ENCODE measurements at regions not wholly inside any gene's neighbourhood (a gene's known extent, or its start where the extent isn't known, plus 50 kb on each side); places are given as distances from the start of the nearest gene placed in this dataset.

DNA sequence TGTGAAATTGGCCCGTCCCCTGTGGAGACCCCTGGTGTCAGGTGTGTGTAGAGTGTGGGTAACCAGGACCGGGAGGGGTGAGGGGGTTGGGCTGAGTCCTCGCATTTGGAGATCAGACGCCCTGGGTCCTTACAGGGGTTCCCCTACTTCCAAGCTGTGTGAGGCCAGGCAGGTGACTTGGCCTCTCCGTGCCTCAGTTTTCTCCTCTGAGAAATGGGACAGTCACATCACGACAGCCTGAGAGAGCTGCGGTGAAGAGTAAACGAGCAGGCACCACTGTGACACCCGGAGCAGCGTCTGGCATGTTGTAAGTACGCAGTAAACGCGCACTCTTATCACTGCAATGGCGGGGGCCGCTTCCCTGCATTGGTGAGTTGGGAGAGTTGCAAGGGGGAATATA is 152.5 kb upstream of the CIBAR2 start:
- TF ChIP-seq POLR2AphosphoS5 (IDR thresholded peaks at IDR 0.05; ENCODE audit: insufficient read depth in 1 of 2, low read depth in 1 of 2) = no peak
- TF ChIP-seq, protein P1, sequence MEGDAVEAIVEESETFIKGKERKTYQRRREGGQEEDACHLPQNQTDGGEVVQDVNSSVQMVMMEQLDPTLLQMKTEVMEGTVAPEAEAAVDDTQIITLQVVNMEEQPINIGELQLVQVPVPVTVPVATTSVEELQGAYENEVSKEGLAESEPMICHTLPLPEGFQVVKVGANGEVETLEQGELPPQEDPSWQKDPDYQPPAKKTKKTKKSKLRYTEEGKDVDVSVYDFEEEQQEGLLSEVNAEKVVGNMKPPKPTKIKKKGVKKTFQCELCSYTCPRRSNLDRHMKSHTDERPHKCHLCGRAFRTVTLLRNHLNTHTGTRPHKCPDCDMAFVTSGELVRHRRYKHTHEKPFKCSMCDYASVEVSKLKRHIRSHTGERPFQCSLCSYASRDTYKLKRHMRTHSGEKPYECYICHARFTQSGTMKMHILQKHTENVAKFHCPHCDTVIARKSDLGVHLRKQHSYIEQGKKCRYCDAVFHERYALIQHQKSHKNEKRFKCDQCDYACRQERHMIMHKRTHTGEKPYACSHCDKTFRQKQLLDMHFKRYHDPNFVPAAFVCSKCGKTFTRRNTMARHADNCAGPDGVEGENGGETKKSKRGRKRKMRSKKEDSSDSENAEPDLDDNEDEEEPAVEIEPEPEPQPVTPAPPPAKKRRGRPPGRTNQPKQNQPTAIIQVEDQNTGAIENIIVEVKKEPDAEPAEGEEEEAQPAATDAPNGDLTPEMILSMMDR (IDR thresholded peaks at IDR 0.05) = no peak
- no peak for TF ChIP-seq POLR2A (IDR thresholded peaks at IDR 0.05)
- Histone ChIP-seq H3K36me3 (no peaks in the 10 kb centered on the region), H3K4me3 (no peak overlapping the region), H3K9me3 (no peaks in the 10 kb centered on the region), H3K4me1 (no peaks in the 10 kb centered on the region), H3K27me3 (no peaks in the 10 kb centered on the region), H3K27ac (no peak overlapping the region)
- no peak for DNase-seq (ENCODE audit: extremely low spot score in 2 of 2)
- intact Hi-C loops (cut with DNase I) = no loop called here

DNA sequence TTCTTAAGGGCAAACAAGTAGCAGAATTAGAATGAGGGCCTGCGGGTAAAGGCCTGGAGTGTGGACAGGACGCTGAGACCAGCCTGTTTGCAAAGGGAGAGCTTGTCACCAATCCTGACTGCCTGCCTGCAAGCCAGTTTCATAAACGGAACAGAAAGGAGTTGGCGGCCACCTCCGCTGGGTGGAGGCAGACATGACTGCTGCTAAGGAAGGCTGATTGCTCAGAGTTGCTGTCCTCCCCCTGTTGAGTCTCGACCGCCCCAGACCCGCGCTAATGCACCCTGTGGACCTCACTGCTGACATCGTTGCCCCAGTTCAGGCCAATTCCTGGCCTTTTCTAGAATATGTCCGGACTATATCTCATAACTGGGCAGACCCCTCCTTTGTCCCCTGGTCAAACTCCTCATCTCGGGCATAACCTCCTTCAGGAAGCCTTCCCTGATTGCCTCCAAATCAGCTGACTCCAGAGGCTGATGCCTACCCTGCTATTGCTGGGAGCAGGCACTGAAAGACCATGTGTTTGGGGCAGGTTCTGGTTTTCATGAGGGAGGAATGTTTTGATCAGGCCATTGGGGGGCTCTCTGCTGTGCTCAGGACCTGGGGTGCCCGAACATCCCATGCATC is 153.0 kb upstream of the CIBAR2 start:
- Histone ChIP-seq H3K4me3 (no peak overlapping the region), H3K4me1 (no peaks in the 10 kb centered on the region), H3K9me3 (no peaks in the 10 kb centered on the region), H3K27me3 (no peaks in the 10 kb centered on the region), H3K27ac (no peak overlapping the region), H3K36me3 (no peaks in the 10 kb centered on the region)
- DNase-seq (ENCODE audit: extremely low spot score in 2 of 2) = no peak
- TF ChIP-seq POLR2AphosphoS5 (IDR thresholded peaks at IDR 0.05; ENCODE audit: insufficient read depth in 1 of 2, low read depth in 1 of 2) (no peak), POLR2A (IDR thresholded peaks at IDR 0.05) (no peak)
- TF ChIP-seq, protein P1 (IDR thresholded peaks at IDR 0.05) = no peak
- intact Hi-C loops (cut with DNase I) = no loop called here

DNA sequence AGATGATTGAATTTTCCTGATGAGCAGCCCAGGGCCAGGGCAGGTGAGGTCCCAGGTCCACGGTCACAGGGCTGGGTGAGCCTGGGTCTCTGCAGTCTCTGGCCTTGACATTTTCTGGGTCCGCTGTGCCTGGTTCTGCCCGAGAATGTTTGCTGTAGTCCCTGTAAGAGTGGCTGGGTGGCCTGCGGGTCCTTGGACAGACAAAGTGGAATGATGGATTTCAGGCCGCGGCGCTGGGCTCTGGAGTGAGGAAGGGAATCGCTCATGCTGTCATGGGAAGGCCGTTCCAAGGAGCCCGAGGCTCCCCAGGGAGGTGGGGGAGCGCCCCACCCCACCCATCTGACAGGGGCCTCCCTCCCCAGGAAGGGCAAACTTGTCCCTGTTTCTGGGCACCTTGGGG is 153.5 kb upstream of the CIBAR2 start:
- TF ChIP-seq, protein P1 (IDR thresholded peaks at IDR 0.05) = no peak
- TF ChIP-seq POLR2AphosphoS5 (IDR thresholded peaks at IDR 0.05; ENCODE audit: insufficient read depth in 1 of 2, low read depth in 1 of 2) (no peak), POLR2A (IDR thresholded peaks at IDR 0.05) (no peak)
- no peaks in the 10 kb centered on the region for H3K36me3 ChIP-seq

DNA sequence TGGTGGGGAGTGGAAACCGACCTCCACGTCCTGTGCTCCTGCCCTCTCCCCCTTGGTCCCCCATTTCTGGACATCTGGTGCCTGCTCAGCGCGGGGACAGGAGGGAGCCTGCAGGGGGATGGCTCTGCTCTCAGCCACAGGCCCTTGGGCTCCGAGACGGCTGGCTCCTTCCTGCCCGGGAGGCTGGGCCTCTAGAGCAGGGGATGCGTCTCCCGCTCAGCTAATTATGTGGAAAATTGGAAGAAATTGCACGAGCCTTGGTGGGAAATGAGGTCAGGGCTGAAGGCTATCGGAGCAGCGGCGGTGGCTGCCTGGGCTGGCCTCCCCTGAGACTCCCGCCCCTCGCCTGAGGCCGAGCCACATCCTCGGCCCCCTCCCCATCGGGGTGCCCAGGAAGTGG is 154.6 kb upstream of the CIBAR2 start:
- no peak for DNase-seq (ENCODE audit: extremely low spot score in 2 of 2)
- H3K9me3 ChIP-seq = no peaks in the 10 kb centered on the region
- intact Hi-C loops (cut with DNase I) = no loop called here
- H3K27ac ChIP-seq = no peak overlapping the region
- no peaks in the 10 kb centered on the region for H3K27me3 ChIP-seq
- TF ChIP-seq POLR2AphosphoS5 (IDR thresholded peaks at IDR 0.05; ENCODE audit: insufficient read depth in 1 of 2, low read depth in 1 of 2) = no peak
- TF ChIP-seq POLR2A (IDR thresholded peaks at IDR 0.05) = no peak
- TF ChIP-seq, protein P1 (IDR thresholded peaks at IDR 0.05) = no peak
- no peak overlapping the region for H3K4me3 ChIP-seq
- no peaks in the 10 kb centered on the region for H3K36me3 ChIP-seq
- H3K4me1 ChIP-seq = no peaks in the 10 kb centered on the region

More for the DNA sequence above, 153.5 kb upstream of the CIBAR2 start:
- H3K27me3 ChIP-seq = no peaks in the 10 kb centered on the region
- intact Hi-C loops (cut with DNase I) = no loop called here
- H3K4me1 ChIP-seq = no peaks in the 10 kb centered on the region
- H3K9me3 ChIP-seq = no peaks in the 10 kb centered on the region
- no peak overlapping the region for H3K4me3 ChIP-seq
- no peak for DNase-seq (ENCODE audit: extremely low spot score in 2 of 2)
- no peak overlapping the region for H3K27ac ChIP-seq

DNA sequence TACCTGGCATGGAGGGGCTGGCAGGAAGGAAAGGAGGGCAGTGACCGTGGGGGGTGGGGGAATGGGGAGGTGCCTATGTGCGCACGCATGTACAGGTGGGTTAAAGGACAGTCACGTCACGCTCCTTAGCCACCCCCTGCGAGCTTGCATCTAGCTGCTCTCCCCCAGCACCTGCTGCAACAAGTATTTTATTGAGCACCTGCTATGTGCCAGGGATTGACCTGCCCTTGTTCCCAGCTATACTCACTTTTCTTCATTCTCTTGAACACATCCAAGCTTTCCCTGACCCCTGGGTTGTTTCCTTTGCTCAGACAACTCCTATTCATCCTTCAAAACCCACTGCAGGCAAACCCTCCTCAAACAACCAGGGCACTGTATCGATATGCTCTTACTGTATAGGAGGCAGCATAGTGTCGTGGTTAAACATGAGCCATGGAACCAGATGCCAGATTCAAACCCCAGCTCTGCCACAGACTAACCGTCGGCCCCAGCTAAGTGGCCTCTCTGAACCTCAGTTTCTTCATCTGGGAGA is 155.2 kb upstream of the CIBAR2 start:
- no peak for TF ChIP-seq POLR2AphosphoS5 (IDR thresholded peaks at IDR 0.05; ENCODE audit: insufficient read depth in 1 of 2, low read depth in 1 of 2)
- no peak for TF ChIP-seq POLR2A (IDR thresholded peaks at IDR 0.05)
- TF ChIP-seq, protein P1 (IDR thresholded peaks at IDR 0.05) = no peak
- no peaks in the 10 kb centered on the region for H3K27me3 ChIP-seq
- DNase-seq (ENCODE audit: extremely low spot score in 2 of 2) = no peak
- intact Hi-C loops (cut with DNase I) = no loop called here
- H3K27ac ChIP-seq = no peak overlapping the region
- H3K36me3 ChIP-seq = no peaks in the 10 kb centered on the region
- H3K4me1 ChIP-seq = no peaks in the 10 kb centered on the region
- no peak overlapping the region for H3K4me3 ChIP-seq
- no peaks in the 10 kb centered on the region for H3K9me3 ChIP-seq

Data from vagina (tissue), 2 donors.